Natural killer cell (primary cell): ENCODE measurements at regions not wholly inside any gene's neighbourhood (a gene's known extent, or its start where the extent isn't known, plus 50 kb on each side); places are given as distances from the start of the nearest gene placed in this dataset.

Source experiments
- ATAC-seq, 3 donors: fragments of 150-1000 bp in 2 of 3; fragments of 200-7000 bp in 1 of 3; cut with Tn5 transposase; 1 replicate in 1 of 3; 2 replicates in 2 of 3; pipeline ENCODE4 v1.10.0; 2021; ENCODE audit warnings: mild to moderate bottlenecking in 2 of 3, moderate library complexity in 2 of 3
- DNase-seq, 2 donors: peaks; one replicate each; pipeline versions ENCODE4 v3.0.0 to v3.0.0-alpha.2; 2013 to 2021; ENCODE audit warnings: mixed read lengths in 1 of 2
- H3K27ac ChIP-seq: one replicate; pipeline ENCODE4 v1.5.1; 2013; ENCODE audit warnings: mild to moderate bottlenecking, low read length
- H3K27me3 ChIP-seq: one replicate; pipeline ENCODE4 v1.6.1; 2013; ENCODE audit warnings: low read length; ENCODE audit not compliant: control insufficient read depth, insufficient read depth
- H3K36me3 ChIP-seq: one replicate; pipeline ENCODE4 v1.6.1; 2013; ENCODE audit warnings: low read length; ENCODE audit not compliant: control insufficient read depth, insufficient read depth
- H3K4me1 ChIP-seq: one replicate; pipeline ENCODE4 v1.6.1; 2013; ENCODE audit warnings: low read length; ENCODE audit not compliant: control insufficient read depth, insufficient read depth
- H3K4me3 ChIP-seq: one replicate; pipeline ENCODE4 v1.5.1; 2013; ENCODE audit warnings: low read length
- H3K9me3 ChIP-seq: one replicate; pipeline ENCODE4 v1.6.1; 2013; ENCODE audit warnings: low read length; ENCODE audit not compliant: control insufficient read depth, insufficient read depth
- H3K27ac Mint-ChIP-seq, 2 donors: one replicate each; pipeline ENCODE4 v1.8.0; 2022; ENCODE audit warnings: mild to moderate bottlenecking in 2 of 2, mixed read lengths in 2 of 2, moderate library complexity in 1 of 2
- H3K27me3 Mint-ChIP-seq, 2 donors: one replicate each; pipeline ENCODE4 v1.8.0; 2022; ENCODE audit warnings: low read depth in 2 of 2, mixed read lengths in 2 of 2
- H3K36me3 Mint-ChIP-seq: one replicate; pipeline ENCODE4 v1.8.0; 2022; ENCODE audit warnings: mixed read lengths
- H3K4me1 Mint-ChIP-seq, 2 donors: one replicate each; pipeline ENCODE4 v1.8.0; 2022; ENCODE audit warnings: mixed read lengths in 2 of 2
- H3K4me3 Mint-ChIP-seq: one replicate; pipeline ENCODE4 v1.8.0; 2022; ENCODE audit warnings: mild to moderate bottlenecking, moderate library complexity, mixed read lengths
- H3K9me3 Mint-ChIP-seq, 2 donors: one replicate each; pipeline ENCODE4 v1.8.0; 2022; ENCODE audit warnings: mixed read lengths in 2 of 2
- WGBS: methylation state at CpG from one replicate; pipeline ENCODE4 v1.1.7; 2013; ENCODE audit warnings: missing lambda C conversion rate; ENCODE audit not compliant: insufficient coverage; 5-methylcytosine and 5-hydroxymethylcytosine counted together
- intact Hi-C: fragments of 100-400 bp; cut with micrococcal nuclease; formaldehyde crosslinking; loops from one replicate; pipeline ENCODE4 v1.14.2; 2022
- TF ChIP-seq, protein P1 (sequence below): fragments of 200-600 bp; IDR thresholded peaks from one replicate; pipeline ENCODE4 v1.8.0; 2022; ENCODE audit warnings: antibody characterized with exemption

DNA sequence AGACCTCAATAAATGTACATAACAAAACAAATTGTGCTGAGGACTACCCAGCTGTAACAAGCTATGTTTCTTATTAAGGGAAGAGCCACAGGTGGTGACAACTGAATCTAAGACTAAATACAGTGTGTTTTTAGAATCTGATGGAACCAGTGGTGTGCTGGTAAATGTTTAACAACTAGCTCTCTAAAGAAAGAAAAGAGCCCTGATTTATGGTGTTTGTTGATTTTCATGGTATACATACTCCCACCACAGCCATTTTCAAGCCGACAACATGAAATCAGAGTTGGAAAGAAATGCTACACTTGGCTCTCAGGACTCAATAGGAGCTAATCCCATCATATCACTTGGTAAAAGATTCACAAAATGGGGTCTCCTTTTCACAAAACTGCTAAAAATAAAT is 89.8 kb upstream of the FNDC3B start:
- no CpG with 5 or more reads among the region's 1 CpG for WGBS
- intact Hi-C loops: no loop called here
- Mint-ChIP-seq H3K36me3 (no peaks in the 10 kb centered on the region), H3K9me3 (no peaks in the 10 kb centered on the region), H3K27ac (no peak overlapping the region), H3K27me3 (peaks cover 8 to 12% of the 10 kb centered on the region in 2 donors), H3K4me1 (no peaks in the 10 kb centered on the region), H3K4me3 (no peak overlapping the region)
- no peak for DNase-seq
- Histone ChIP-seq H3K27ac (no peak overlapping the region), H3K27me3 (no peaks in the 10 kb centered on the region), H3K4me3 (no peak overlapping the region), H3K9me3 (no peaks in the 10 kb centered on the region), H3K36me3 (no peaks in the 10 kb centered on the region), H3K4me1 (no peaks in the 10 kb centered on the region)
- TF ChIP-seq, protein P1, sequence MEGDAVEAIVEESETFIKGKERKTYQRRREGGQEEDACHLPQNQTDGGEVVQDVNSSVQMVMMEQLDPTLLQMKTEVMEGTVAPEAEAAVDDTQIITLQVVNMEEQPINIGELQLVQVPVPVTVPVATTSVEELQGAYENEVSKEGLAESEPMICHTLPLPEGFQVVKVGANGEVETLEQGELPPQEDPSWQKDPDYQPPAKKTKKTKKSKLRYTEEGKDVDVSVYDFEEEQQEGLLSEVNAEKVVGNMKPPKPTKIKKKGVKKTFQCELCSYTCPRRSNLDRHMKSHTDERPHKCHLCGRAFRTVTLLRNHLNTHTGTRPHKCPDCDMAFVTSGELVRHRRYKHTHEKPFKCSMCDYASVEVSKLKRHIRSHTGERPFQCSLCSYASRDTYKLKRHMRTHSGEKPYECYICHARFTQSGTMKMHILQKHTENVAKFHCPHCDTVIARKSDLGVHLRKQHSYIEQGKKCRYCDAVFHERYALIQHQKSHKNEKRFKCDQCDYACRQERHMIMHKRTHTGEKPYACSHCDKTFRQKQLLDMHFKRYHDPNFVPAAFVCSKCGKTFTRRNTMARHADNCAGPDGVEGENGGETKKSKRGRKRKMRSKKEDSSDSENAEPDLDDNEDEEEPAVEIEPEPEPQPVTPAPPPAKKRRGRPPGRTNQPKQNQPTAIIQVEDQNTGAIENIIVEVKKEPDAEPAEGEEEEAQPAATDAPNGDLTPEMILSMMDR: no peak
- no peak for ATAC-seq

DNA sequence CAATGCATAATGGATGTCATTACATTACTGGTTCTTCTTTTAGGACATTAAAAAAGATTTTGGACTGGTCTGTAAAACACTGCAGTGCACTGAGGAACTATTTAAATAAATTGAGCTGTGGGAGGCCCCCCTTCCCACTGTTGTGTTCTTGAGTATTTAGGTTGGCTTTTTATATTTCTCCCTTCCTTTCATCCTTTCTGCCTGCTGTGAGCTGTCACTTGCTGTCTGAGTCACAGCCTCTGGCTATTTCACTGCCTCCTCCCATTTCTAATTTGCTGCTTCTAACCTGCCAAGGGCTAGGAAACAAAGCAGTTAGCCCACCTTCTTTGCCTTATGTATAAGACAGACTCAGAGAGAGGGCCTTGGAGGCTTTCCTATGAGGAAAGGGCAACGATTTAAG is 89.0 kb upstream of the FNDC3B start:
- ATAC-seq (no peak), DNase-seq (no peak)
- WGBS: 50% methylated on average over 1 of the region's 1 CpG
- Histone ChIP-seq H3K9me3 (no peaks in the 10 kb centered on the region), H3K4me3 (no peak overlapping the region), H3K36me3 (no peaks in the 10 kb centered on the region), H3K27ac (no peak overlapping the region), H3K4me1 (no peaks in the 10 kb centered on the region), H3K27me3 (no peaks in the 10 kb centered on the region)
- intact Hi-C loops: no loop called here
- Mint-ChIP-seq H3K27ac (no peak overlapping the region), H3K36me3 (no peaks in the 10 kb centered on the region), H3K4me1 (no peaks in the 10 kb centered on the region), H3K27me3 (peaks cover 8 to 12% of the 10 kb centered on the region in 2 donors), H3K9me3 (no peaks in the 10 kb centered on the region), H3K4me3 (no peak overlapping the region)
- TF ChIP-seq, protein P1: no peak

DNA sequence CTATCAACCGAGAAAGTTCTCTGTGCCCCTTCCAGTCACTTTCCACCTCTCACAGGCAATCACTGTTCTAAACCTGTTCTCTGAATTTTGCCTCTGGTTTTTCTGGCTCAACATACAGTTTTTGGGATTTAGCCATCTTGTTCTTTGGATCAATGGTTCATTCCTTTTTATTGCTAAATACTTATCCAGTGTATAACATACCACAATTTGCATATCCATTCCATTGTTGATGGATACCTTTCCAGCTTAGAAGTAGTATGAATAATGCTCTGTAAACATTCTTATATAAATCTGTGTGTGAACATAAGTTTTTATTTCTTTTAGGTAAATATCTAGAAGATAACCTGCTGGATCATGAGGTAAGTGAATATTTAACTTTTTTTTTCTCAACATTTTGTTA is 87.8 kb upstream of the FNDC3B start:
- H3K4me3 Mint-ChIP-seq: no peak overlapping the region
- DNase-seq: no peak
- H3K27ac Mint-ChIP-seq: no peak overlapping the region
- H3K27ac ChIP-seq: no peak overlapping the region
- no peak overlapping the region for H3K4me3 ChIP-seq
- no peaks in the 10 kb centered on the region for H3K27me3 ChIP-seq
- intact Hi-C loops: no loop called here
- peaks cover 8 to 12% of the 10 kb centered on the region in 2 donors for H3K27me3 Mint-ChIP-seq
- no peaks in the 10 kb centered on the region for H3K36me3 ChIP-seq
- ATAC-seq: no peak
- no peaks in the 10 kb centered on the region for H3K9me3 Mint-ChIP-seq
- H3K9me3 ChIP-seq: no peaks in the 10 kb centered on the region
- H3K36me3 Mint-ChIP-seq: no peaks in the 10 kb centered on the region
- H3K4me1 ChIP-seq: no peaks in the 10 kb centered on the region
- WGBS: 91% methylated on average over 1 of the region's 1 CpG
- TF ChIP-seq, protein P1: no peak
- no peaks in the 10 kb centered on the region for H3K4me1 Mint-ChIP-seq

DNA sequence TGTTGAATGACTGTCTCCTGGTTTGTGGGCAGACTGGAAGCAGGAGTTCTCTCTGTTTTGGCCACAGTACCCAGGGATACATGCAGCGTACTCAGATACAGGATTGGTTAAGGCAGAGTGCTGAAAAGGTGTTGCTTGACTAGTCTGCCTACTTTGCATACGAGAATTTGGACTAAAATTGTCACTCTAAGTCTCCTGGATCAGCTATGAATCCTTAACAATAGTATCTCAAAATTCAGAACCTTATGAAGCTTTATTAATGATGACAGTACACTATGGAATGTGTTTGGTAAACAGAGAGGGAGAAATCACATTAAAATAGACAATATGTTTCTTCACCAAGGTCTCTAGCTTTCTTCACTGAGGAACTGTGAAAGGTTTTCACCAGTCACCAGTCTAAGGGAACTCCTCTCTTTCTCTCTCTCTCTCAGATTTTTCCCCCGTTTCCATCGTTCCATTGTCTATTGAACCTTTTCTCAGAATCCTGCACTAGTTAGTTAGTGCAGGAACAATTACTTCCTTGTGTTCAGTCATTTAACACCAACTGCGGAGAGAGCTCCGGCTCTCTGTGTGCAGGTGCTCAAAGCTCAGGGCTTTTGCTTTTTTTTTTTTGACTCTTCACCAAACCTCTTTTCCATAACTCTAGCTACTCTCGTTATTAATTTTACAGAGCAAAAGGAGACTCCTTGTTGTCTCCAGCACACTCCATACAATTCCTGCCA is 85.9 kb upstream of the FNDC3B start:
- WGBS: 88% methylated on average over 7 of the region's 7 CpGs
- Histone ChIP-seq H3K4me1 (no peaks in the 10 kb centered on the region), H3K27me3 (no peaks in the 10 kb centered on the region), H3K36me3 (no peaks in the 10 kb centered on the region), H3K4me3 (no peak overlapping the region), H3K9me3 (no peaks in the 10 kb centered on the region), H3K27ac (no peak overlapping the region)
- no peaks in the 10 kb centered on the region for H3K9me3 Mint-ChIP-seq
- no peak overlapping the region for H3K27ac Mint-ChIP-seq
- ATAC-seq: no peak
- no peak for DNase-seq
- H3K27me3 Mint-ChIP-seq: peaks cover 0 to 9% of the 10 kb centered on the region in 2 donors
- H3K36me3 Mint-ChIP-seq: no peaks in the 10 kb centered on the region
- intact Hi-C loops: no loop called here
- H3K4me3 Mint-ChIP-seq: no peak overlapping the region
- TF ChIP-seq, protein P1: no peak
- H3K4me1 Mint-ChIP-seq: no peaks in the 10 kb centered on the region
